NT2/D1 (cell line): ENCODE measurements at regions not wholly inside any gene's neighbourhood (a gene's known extent, or its start where the extent isn't known, plus 50 kb on each side); places are given as distances from the start of the nearest gene placed in this dataset.

Source experiments
- SUZ12 ChIP-seq: IDR thresholded peaks from 2 replicates; pipeline ENCODE4 v1.6.1; 2011; ENCODE audit not compliant: insufficient read length, insufficient read depth; ENCODE audit errors: extremely low read depth
- YY1 ChIP-seq: IDR thresholded peaks from 2 replicates; pipeline ENCODE4 v1.6.1; 2011; ENCODE audit not compliant: insufficient read length, insufficient read depth
- ZNF274 ChIP-seq: IDR thresholded peaks from 2 replicates; pipeline ENCODE4 v1.6.1; 2011; ENCODE audit warnings: mild to moderate bottlenecking, low read depth, low read length

GRCh38 chr16:85466989-85467388, 146.1 kb upstream of the GSE1 start:
- TF ChIP-seq ZNF274: no peak
- TF ChIP-seq YY1: no peak
- TF ChIP-seq SUZ12: no peak
